GM12878 (cell line): ENCODE measurements at regions not wholly inside any gene's neighbourhood (a gene's known extent, or its start where the extent isn't known, plus 50 kb on each side); places are given as distances from the start of the nearest gene placed in this dataset.

ENCODE experiments used
- ATAC-seq: fragments of 200-7000 bp; cut with Tn5 transposase; 3 replicates; pipeline ENCODE4 v1.9.1; 2020; ENCODE audit warnings: mild to moderate bottlenecking, moderate library complexity
- BruUV-seq: library from RNA; stranded (reverse); fragments of 400-500 nt; replicated peaks from 2 replicates; lab custom pipeline; 2021; lab: Mats Ljungman, UMichigan
- CTCF ChIA-PET: fragments of 300-600 bp; sonication (Branson Sonifier 250); formaldehyde crosslinking; extraction: SDS; loops from one replicate; lab custom pipeline; 2021; ENCODE audit warnings: inconsistent platforms; lab: Yijun Ruan, JAX
- POLR2A ChIA-PET: fragments of 350-600 bp; formaldehyde crosslinking; extraction: SDS; loops from one replicate; lab custom pipeline; 2021; ENCODE audit warnings: inconsistent platforms; lab: Charles Lee
- RAD21 ChIA-PET: fragments of 300-600 bp; sonication (Branson Sonifier 250); formaldehyde crosslinking; loops from one replicate; lab custom pipeline; 2023; ENCODE audit warnings: antibody characterized with exemption; ENCODE audit not compliant: unreplicated experiment; lab: Charles Lee
- SMC1A ChIA-PET: fragments of 300-600 bp; sonication (Branson Sonifier 250); formaldehyde crosslinking; loops from one replicate; lab custom pipeline; 2023; ENCODE audit not compliant: unreplicated experiment, uncharacterized antibody; lab: Charles Lee
- DNase-seq: peaks from one replicate; pipeline ENCODE4 v3.0.0-alpha.2; 2011; ENCODE audit warnings: low read depth, low spot score
- FAIRE-seq: peaks from 3 replicates; lab custom pipeline; 2011; peaks lifted over from hg19 to GRCh38; lab: Jason Lieb, UNC
- H2AFZ ChIP-seq: 2 replicates; pipeline ENCODE4 v1.6.0; 2011; ENCODE audit warnings: low read depth, low read length, control low read depth; ENCODE audit not compliant: control insufficient read depth
- H3K27ac ChIP-seq: 2 replicates; pipeline ENCODE4 v1.5.1; 2011; ENCODE audit warnings: control low read depth; ENCODE audit not compliant: control insufficient read depth, insufficient read depth
- H3K27me3 ChIP-seq, 2 experiments: replicated peaks in 1 of 2; 2 replicates each; pipeline versions ENCODE4 v1.6.0 to v1.6.1; 2011; ENCODE audit warnings: low read length in 1 of 2; ENCODE audit not compliant: control insufficient read depth in 2 of 2, insufficient read depth in 2 of 2
- H3K36me3 ChIP-seq, 2 experiments: 2 replicates each; pipeline ENCODE4 v1.5.1; 2011; ENCODE audit warnings: low read length in 1 of 2; ENCODE audit not compliant: control insufficient read depth in 2 of 2, insufficient read depth in 2 of 2
- H3K4me1 ChIP-seq: 2 replicates; pipeline ENCODE4 v1.6.1; 2011; ENCODE audit warnings: mild to moderate bottlenecking, low read length, moderate library complexity, mixed read lengths; ENCODE audit not compliant: control insufficient read depth, insufficient read depth
- H3K4me2 ChIP-seq: 2 replicates; pipeline ENCODE4 v1.6.0; 2011; ENCODE audit warnings: control low read depth; ENCODE audit not compliant: control insufficient read depth, insufficient read depth
- H3K4me3 ChIP-seq: fragments of 200-600 bp; sonication (generic); 2 replicates; pipeline ENCODE4 v1.5.1; 2016
- H3K79me2 ChIP-seq: 2 replicates; pipeline ENCODE4 v1.6.0; 2011; ENCODE audit warnings: low read length; ENCODE audit not compliant: control insufficient read depth, insufficient read depth
- H3K9ac ChIP-seq: 2 replicates; pipeline ENCODE4 v1.8.0; 2011; ENCODE audit warnings: low read length, control low read depth, mixed read lengths; ENCODE audit not compliant: control insufficient read depth, insufficient read depth
- H3K9me3 ChIP-seq: replicated peaks from 3 replicates; pipeline ENCODE4 v1.5.1; 2011; ENCODE audit warnings: mild to moderate bottlenecking, low read length; ENCODE audit not compliant: control insufficient read depth, insufficient read depth
- H4K20me1 ChIP-seq: 2 replicates; pipeline ENCODE4 v1.6.0; 2011; ENCODE audit not compliant: control insufficient read depth, insufficient read depth
- IKZF1 ChIP-seq: fragments of 450-650 bp; conservative IDR thresholded peaks from 2 replicates; pipeline ENCODE4 v1.6.1; 2017; ENCODE audit warnings: antibody characterized with exemption, mild to moderate bottlenecking
- MXI1 ChIP-seq: fragments of 150-350 bp; IDR thresholded peaks from 2 replicates; pipeline ENCODE4 v1.6.1; 2011; ENCODE audit warnings: low read depth, mild to moderate bottlenecking, inconsistent platforms, low read length, improper control_type of control experiment
- RB1 ChIP-seq: fragments of 450-650 bp; formaldehyde crosslinking; IDR thresholded peaks from 2 replicates; pipeline ENCODE4 v1.6.1; 2017; ENCODE audit warnings: mild to moderate bottlenecking, borderline replicate concordance
- SMC3 ChIP-seq: IDR thresholded peaks from 2 replicates; pipeline ENCODE4 v1.6.1; 2011; ENCODE audit warnings: low read length, improper control_type of control experiment, borderline replicate concordance
- SPI1 ChIP-seq: IDR thresholded peaks from 2 replicates; pipeline ENCODE4 v1.6.1; 2011; ENCODE audit warnings: low read depth, mild to moderate bottlenecking, low read length, moderate library complexity, borderline replicate concordance; ENCODE audit not compliant: insufficient read depth
- WGBS: methylation state at CpG from one replicate; pipeline ENCODE4 v1.1.6; 2016; ENCODE audit warnings: low lambda C conversion rate; ENCODE audit not compliant: insufficient replicate concordance, insufficient coverage; ENCODE audit errors: missing lambda C conversion rate; 5-methylcytosine and 5-hydroxymethylcytosine counted together
- in situ Hi-C: fragments of 300-500 bp; cut with MboI; formaldehyde crosslinking; loops from 9 replicates; pipeline ENCODE4 v1.14.3; 2018; ENCODE audit warnings: mixed read lengths
- intact Hi-C: fragments of 100-400 bp; cut with micrococcal nuclease; formaldehyde crosslinking; loops from one replicate; pipeline ENCODE4 v1.14.2; 2022; ENCODE audit not compliant: unreplicated experiment
- TF ChIP-seq, protein P1 (sequence below): IDR thresholded peaks from 2 replicates; pipeline ENCODE4 v1.6.1; 2011; ENCODE audit warnings: mild to moderate bottlenecking, low read depth, low read length, moderate library complexity; ENCODE audit not compliant: insufficient replicate concordance
- TF ChIP-seq, protein P2 (sequence below): fragments of 450-650 bp; formaldehyde crosslinking; IDR thresholded peaks from 2 replicates; pipeline ENCODE4 v1.4.0; 2022; ENCODE audit warnings: mild to moderate bottlenecking, moderate library complexity
- TF ChIP-seq, protein P3 (sequence below): fragments of 450-650 bp; IDR thresholded peaks from 2 replicates; pipeline ENCODE4 v1.6.1; 2016; ENCODE audit warnings: mild to moderate bottlenecking

DNA sequence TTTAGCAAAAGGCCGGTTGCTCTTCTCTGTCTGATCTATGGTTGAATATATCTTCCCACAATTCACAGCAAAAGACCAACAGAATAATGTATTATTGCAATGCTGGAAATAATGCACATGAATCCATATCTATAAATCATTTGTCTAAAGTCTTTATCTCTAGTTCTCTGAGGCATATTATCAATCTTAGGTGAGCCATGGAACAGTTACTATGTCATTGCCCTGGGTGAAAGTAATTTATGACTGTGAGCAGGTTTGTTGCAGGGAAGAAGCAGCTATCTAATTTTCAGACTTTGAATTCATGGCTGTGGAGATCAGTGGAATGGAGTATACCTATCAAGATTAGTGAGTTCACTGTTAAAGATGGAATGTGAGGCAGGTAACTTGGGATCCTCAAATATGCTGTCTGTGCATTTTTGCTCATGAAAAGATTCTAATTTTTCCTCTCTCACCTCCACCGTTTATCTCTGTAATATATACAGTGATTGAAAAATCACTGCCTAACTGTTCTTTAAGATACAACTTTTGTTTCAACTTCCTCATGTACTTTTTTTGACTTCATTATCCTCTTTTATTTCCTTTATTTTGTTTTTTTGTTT, 256.8 kb upstream of the ARSJ start:
- FAIRE-seq: no peak
- in situ Hi-C loops: no loop called here
- no TSS peak for BruUV-seq

More for the DNA sequence above, 256.8 kb upstream of the ARSJ start:
- CTCF ChIA-PET: no interaction called here
- Histone ChIP-seq H3K4me2 (no peak overlapping the region), H3K4me1 (no peaks in the 10 kb centered on the region), H3K9me3 (no peaks in the 10 kb centered on the region), H3K27me3 (no peaks in the 10 kb centered on the region), H3K36me3 (no peaks in the 10 kb centered on the region), H2AFZ (no peak overlapping the region), H3K79me2 (no peaks in the 10 kb centered on the region), H3K4me3 (no peak overlapping the region), H3K9ac (no peak overlapping the region), H4K20me1 (no peaks in the 10 kb centered on the region), H3K27ac (no peak overlapping the region)
- 47% methylated on average over 2 of the region's 2 CpGs for WGBS
- intact Hi-C loops: no loop called here
- SMC1A ChIA-PET: interaction anchor here (1.0 kb wide), 1 partner anchor 11 kb away, joined by 3 read pairs; no protein-coding TSS in a partner anchor
- DNase-seq (no peak), ATAC-seq (no peak)
- RAD21 ChIA-PET: no interaction called here
- POLR2A ChIA-PET: no interaction called here
- no peak for TF ChIP-seq RB1
- no peak for TF ChIP-seq MXI1
- TF ChIP-seq IKZF1: no peak
- TF ChIP-seq SPI1: no peak
- TF ChIP-seq SMC3: no peak
- TF ChIP-seq, protein P1, sequence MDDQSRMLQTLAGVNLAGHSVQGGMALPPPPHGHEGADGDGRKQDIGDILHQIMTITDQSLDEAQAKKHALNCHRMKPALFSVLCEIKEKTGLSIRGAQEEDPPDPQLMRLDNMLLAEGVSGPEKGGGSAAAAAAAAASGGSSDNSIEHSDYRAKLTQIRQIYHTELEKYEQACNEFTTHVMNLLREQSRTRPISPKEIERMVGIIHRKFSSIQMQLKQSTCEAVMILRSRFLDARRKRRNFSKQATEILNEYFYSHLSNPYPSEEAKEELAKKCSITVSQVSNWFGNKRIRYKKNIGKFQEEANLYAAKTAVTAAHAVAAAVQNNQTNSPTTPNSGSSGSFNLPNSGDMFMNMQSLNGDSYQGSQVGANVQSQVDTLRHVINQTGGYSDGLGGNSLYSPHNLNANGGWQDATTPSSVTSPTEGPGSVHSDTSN: no peak
- TF ChIP-seq, protein P2, sequence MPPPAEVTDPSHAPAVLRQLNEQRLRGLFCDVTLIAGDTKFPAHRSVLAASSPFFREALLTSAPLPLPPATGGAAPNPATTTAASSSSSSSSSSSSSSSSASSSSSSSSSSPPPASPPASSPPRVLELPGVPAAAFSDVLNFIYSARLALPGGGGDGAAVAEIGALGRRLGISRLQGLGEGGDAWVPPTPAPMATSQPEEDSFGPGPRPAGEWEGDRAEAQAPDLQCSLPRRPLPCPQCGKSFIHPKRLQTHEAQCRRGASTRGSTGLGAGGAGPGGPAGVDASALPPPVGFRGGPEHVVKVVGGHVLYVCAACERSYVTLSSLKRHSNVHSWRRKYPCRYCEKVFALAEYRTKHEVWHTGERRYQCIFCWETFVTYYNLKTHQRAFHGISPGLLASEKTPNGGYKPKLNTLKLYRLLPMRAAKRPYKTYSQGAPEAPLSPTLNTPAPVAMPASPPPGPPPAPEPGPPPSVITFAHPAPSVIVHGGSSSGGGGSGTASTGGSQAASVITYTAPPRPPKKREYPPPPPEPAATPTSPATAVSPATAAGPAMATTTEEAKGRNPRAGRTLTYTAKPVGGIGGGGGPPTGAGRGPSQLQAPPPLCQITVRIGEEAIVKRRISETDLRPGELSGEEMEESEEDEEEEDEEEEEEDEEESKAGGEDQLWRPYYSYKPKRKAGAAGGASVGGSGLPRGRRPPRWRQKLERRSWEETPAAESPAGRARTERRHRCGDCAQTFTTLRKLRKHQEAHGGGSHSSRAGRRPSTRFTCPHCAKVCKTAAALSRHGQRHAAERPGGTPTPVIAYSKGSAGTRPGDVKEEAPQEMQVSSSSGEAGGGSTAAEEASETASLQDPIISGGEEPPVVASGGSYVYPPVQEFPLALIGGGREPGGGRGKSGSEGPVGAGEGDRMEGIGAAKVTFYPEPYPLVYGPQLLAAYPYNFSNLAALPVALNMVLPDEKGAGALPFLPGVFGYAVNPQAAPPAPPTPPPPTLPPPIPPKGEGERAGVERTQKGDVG (CRISPR knock-in tag): no peak
- TF ChIP-seq, protein P3, sequence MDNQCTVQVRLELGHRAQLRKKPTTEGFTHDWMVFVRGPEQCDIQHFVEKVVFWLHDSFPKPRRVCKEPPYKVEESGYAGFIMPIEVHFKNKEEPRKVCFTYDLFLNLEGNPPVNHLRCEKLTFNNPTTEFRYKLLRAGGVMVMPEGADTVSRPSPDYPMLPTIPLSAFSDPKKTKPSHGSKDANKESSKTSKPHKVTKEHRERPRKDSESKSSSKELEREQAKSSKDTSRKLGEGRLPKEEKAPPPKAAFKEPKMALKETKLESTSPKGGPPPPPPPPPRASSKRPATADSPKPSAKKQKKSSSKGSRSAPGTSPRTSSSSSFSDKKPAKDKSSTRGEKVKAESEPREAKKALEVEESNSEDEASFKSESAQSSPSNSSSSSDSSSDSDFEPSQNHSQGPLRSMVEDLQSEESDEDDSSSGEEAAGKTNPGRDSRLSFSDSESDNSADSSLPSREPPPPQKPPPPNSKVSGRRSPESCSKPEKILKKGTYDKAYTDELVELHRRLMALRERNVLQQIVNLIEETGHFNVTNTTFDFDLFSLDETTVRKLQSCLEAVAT: no peak
